ENCODE measurements at regions not wholly inside any gene's neighbourhood (a gene's known extent, or its start where the extent isn't known, plus 50 kb on each side); places are given as distances from the start of the nearest gene placed in this dataset.

GRCh38 chr5:174425271-174425963, 299.0 kb upstream of the MSX2 start:
- no peaks in the 10 kb centered on the region for H3K9me3 ChIP-seq
- peaks cover 12% of the 10 kb centered on the region for H3K4me1 ChIP-seq
- H3K36me3 ChIP-seq: no peaks in the 10 kb centered on the region
- H3K4me3 ChIP-seq: no peak overlapping the region
- peak in 1 of 2 donors; percentile 72 for DNase-seq (ENCODE audit: extremely low spot score in 2 of 2)
- intact Hi-C loops (cut with DNase I): loop anchor here (10.0 kb wide), 1 partner anchor 509 kb away; no protein-coding TSS in a partner anchor
- H3K27me3 ChIP-seq: no peaks in the 10 kb centered on the region
- no peak for TF ChIP-seq POLR2AphosphoS5 (IDR thresholded peaks at IDR 0.05; ENCODE audit: insufficient read depth in 1 of 2, low read depth in 1 of 2)
- no peak for TF ChIP-seq CTCF (IDR thresholded peaks at IDR 0.05)
- no peak for TF ChIP-seq POLR2A (IDR thresholded peaks at IDR 0.05)
- no peak overlapping the region for H3K27ac ChIP-seq

- intact Hi-C loops (cut with DNase I): loop anchor here (10.0 kb wide), 1 partner anchor 509 kb away; no protein-coding TSS in a partner anchor
- Histone ChIP-seq H3K4me1 (peaks cover 12% of the 10 kb centered on the region), H3K9me3 (no peaks in the 10 kb centered on the region), H3K27me3 (no peaks in the 10 kb centered on the region), H3K36me3 (no peaks in the 10 kb centered on the region), H3K4me3 (no peak overlapping the region), H3K27ac (no peak overlapping the region)
- TF ChIP-seq POLR2A (IDR thresholded peaks at IDR 0.05) (no peak), POLR2AphosphoS5 (IDR thresholded peaks at IDR 0.05; ENCODE audit: insufficient read depth in 1 of 2, low read depth in 1 of 2) (no peak), CTCF (IDR thresholded peaks at IDR 0.05) (no peak)
- no peak for DNase-seq (ENCODE audit: extremely low spot score in 2 of 2)
These were observed 298.5 kb upstream of the MSX2 start for GRCh38 chr5:174425964-174426290.

- TF ChIP-seq POLR2A (IDR thresholded peaks at IDR 0.05) (no peak), POLR2AphosphoS5 (IDR thresholded peaks at IDR 0.05; ENCODE audit: insufficient read depth in 1 of 2, low read depth in 1 of 2) (no peak), CTCF (IDR thresholded peaks at IDR 0.05) (no peak)
- Histone ChIP-seq H3K9me3 (no peaks in the 10 kb centered on the region), H3K27me3 (no peaks in the 10 kb centered on the region), H3K4me1 (peaks cover 12% of the 10 kb centered on the region), H3K27ac (no peak overlapping the region), H3K4me3 (no peak overlapping the region), H3K36me3 (no peaks in the 10 kb centered on the region)
- intact Hi-C loops (cut with DNase I): loop anchor here (10.0 kb wide), 1 partner anchor 508 kb away; no protein-coding TSS in a partner anchor
- no peak for DNase-seq (ENCODE audit: extremely low spot score in 2 of 2)
These were observed 298.0 kb upstream of the MSX2 start for GRCh38 chr5:174426388-174426787.

GRCh38 chr5:174426851-174427250, 297.5 kb upstream of the MSX2 start:
- no peaks in the 10 kb centered on the region for H3K27me3 ChIP-seq
- intact Hi-C loops (cut with DNase I): loop anchor here (10.0 kb wide), 1 partner anchor 508 kb away; no protein-coding TSS in a partner anchor
- no peak for TF ChIP-seq POLR2AphosphoS5 (IDR thresholded peaks at IDR 0.05; ENCODE audit: insufficient read depth in 1 of 2, low read depth in 1 of 2)
- TF ChIP-seq POLR2A (IDR thresholded peaks at IDR 0.05): no peak
- no peak for TF ChIP-seq CTCF (IDR thresholded peaks at IDR 0.05)
- H3K4me1 ChIP-seq: peaks cover 12% of the 10 kb centered on the region
- no peaks in the 10 kb centered on the region for H3K36me3 ChIP-seq
- peak in 1 of 2 donors; percentile 58 for DNase-seq (ENCODE audit: extremely low spot score in 2 of 2)
- no peak overlapping the region for H3K27ac ChIP-seq
- H3K9me3 ChIP-seq: no peaks in the 10 kb centered on the region
- no peak overlapping the region for H3K4me3 ChIP-seq

- Histone ChIP-seq H3K27ac (no peak overlapping the region), H3K27me3 (no peaks in the 10 kb centered on the region), H3K4me1 (peaks cover 12% of the 10 kb centered on the region), H3K4me3 (no peak overlapping the region), H3K9me3 (no peaks in the 10 kb centered on the region), H3K36me3 (no peaks in the 10 kb centered on the region)
- DNase-seq (ENCODE audit: extremely low spot score in 2 of 2): peak in 1 of 2 donors; percentile 22
- intact Hi-C loops (cut with DNase I): loop anchor here (10.0 kb wide), 1 partner anchor 507 kb away; no protein-coding TSS in a partner anchor
- no peak for TF ChIP-seq CTCF (IDR thresholded peaks at IDR 0.05)
- no peak for TF ChIP-seq POLR2A (IDR thresholded peaks at IDR 0.05)
- no peak for TF ChIP-seq POLR2AphosphoS5 (IDR thresholded peaks at IDR 0.05; ENCODE audit: insufficient read depth in 1 of 2, low read depth in 1 of 2)
These were observed 297.1 kb upstream of the MSX2 start for GRCh38 chr5:174427304-174427703.
